ENCODE measurements at regions not wholly inside any gene's neighbourhood (a gene's known extent, or its start where the extent isn't known, plus 50 kb on each side); places are given as distances from the start of the nearest gene placed in this dataset.

- Histone ChIP-seq H3K4me1 (no peaks in the 10 kb centered on the region), H3K36me3 (no peaks in the 10 kb centered on the region), H3K27ac (no peak overlapping the region), H3K27me3 (no peaks in the 10 kb centered on the region), H3K4me3 (no peak overlapping the region), H3K9me3 (no peaks in the 10 kb centered on the region)
- DNase-seq (no peak), ATAC-seq (no peak)
- intact Hi-C loops (cut with DNase I; ENCODE audit: low total_unique reads) (no loop called here), in situ Hi-C loops (cut with MboI; ENCODE audit: low sequenced_read_pairs in 4 of 4) (no loop called here)
- TF ChIP-seq CTCF (IDR thresholded peaks at IDR 0.05 in 4 of 5, conservative IDR thresholded peaks at IDR 0.05 in 1 of 5): no peak
- no peak for TF ChIP-seq POLR2A (IDR thresholded peaks at IDR 0.05)
Measured at GRCh38 chr1:105838071-105838470, 1218.4 kb upstream of the PRMT6 start.

GRCh38 chr1:105865546-105865945 is 1190.9 kb upstream of the PRMT6 start:
- H3K27ac ChIP-seq: no peak overlapping the region
- DNase-seq (no peak), ATAC-seq (no peak)
- no peaks in the 10 kb centered on the region for H3K36me3 ChIP-seq
- TF ChIP-seq POLR2A (IDR thresholded peaks at IDR 0.05) (no peak), CTCF (IDR thresholded peaks at IDR 0.05 in 4 of 5, conservative IDR thresholded peaks at IDR 0.05 in 1 of 5) (no peak)
- intact Hi-C loops (cut with DNase I; ENCODE audit: low total_unique reads): no loop called here
- in situ Hi-C loops (cut with MboI; ENCODE audit: low sequenced_read_pairs in 4 of 4): no loop called here
- H3K4me3 ChIP-seq: no peak overlapping the region
- H3K9me3 ChIP-seq: no peaks in the 10 kb centered on the region
- H3K27me3 ChIP-seq: no peaks in the 10 kb centered on the region
- H3K4me1 ChIP-seq: no peaks in the 10 kb centered on the region

GRCh38 chr1:105872817-105873216 is 1183.7 kb upstream of the PRMT6 start:
- intact Hi-C loops (cut with DNase I; ENCODE audit: low total_unique reads): no loop called here
- no peak overlapping the region for H3K4me3 ChIP-seq
- DNase-seq: no peak
- no peaks in the 10 kb centered on the region for H3K36me3 ChIP-seq
- no peaks in the 10 kb centered on the region for H3K4me1 ChIP-seq
- no peak for ATAC-seq
- TF ChIP-seq POLR2A (IDR thresholded peaks at IDR 0.05) (no peak), CTCF (IDR thresholded peaks at IDR 0.05 in 4 of 5, conservative IDR thresholded peaks at IDR 0.05 in 1 of 5) (no peak)
- no peaks in the 10 kb centered on the region for H3K27me3 ChIP-seq
- in situ Hi-C loops (cut with MboI; ENCODE audit: low sequenced_read_pairs in 4 of 4): no loop called here
- H3K9me3 ChIP-seq: no peaks in the 10 kb centered on the region
- no peak overlapping the region for H3K27ac ChIP-seq

- TF ChIP-seq POLR2A (IDR thresholded peaks at IDR 0.05) (no peak), CTCF (IDR thresholded peaks at IDR 0.05 in 4 of 5, conservative IDR thresholded peaks at IDR 0.05 in 1 of 5) (no peak)
Measured at GRCh38 chr1:105874621-105875020, 1181.9 kb upstream of the PRMT6 start.

GRCh38 chr1:105886309-105886708 is 1170.2 kb upstream of the PRMT6 start:
- intact Hi-C loops (cut with DNase I; ENCODE audit: low total_unique reads): no loop called here
- ATAC-seq (no peak), DNase-seq (no peak)
- no peaks in the 10 kb centered on the region for H3K27me3 ChIP-seq
- peaks cover 0 to 4% (median 0%) of the 10 kb centered on the region in 3 donors for H3K9me3 ChIP-seq
- no peak for TF ChIP-seq POLR2A (IDR thresholded peaks at IDR 0.05)
- TF ChIP-seq CTCF (IDR thresholded peaks at IDR 0.05 in 4 of 5, conservative IDR thresholded peaks at IDR 0.05 in 1 of 5): no peak
- H3K4me3 ChIP-seq: no peak overlapping the region
- no peaks in the 10 kb centered on the region for H3K36me3 ChIP-seq
- H3K4me1 ChIP-seq: no peaks in the 10 kb centered on the region
- in situ Hi-C loops (cut with MboI; ENCODE audit: low sequenced_read_pairs in 4 of 4): no loop called here
- H3K27ac ChIP-seq: no peak overlapping the region

More at GRCh38 chr1:105874621-105875020, 1181.9 kb upstream of the PRMT6 start:
- intact Hi-C loops (cut with DNase I; ENCODE audit: low total_unique reads): no loop called here
- in situ Hi-C loops (cut with MboI; ENCODE audit: low sequenced_read_pairs in 4 of 4): no loop called here
- H3K36me3 ChIP-seq: no peaks in the 10 kb centered on the region
- H3K4me1 ChIP-seq: no peaks in the 10 kb centered on the region
- H3K27ac ChIP-seq: no peak overlapping the region
- DNase-seq (no peak), ATAC-seq (no peak)
- H3K9me3 ChIP-seq: no peaks in the 10 kb centered on the region
- no peak overlapping the region for H3K4me3 ChIP-seq
- no peaks in the 10 kb centered on the region for H3K27me3 ChIP-seq
